Esophagus mucosa (tissue), 1 donor: ENCODE measurements at regions not wholly inside any gene's neighbourhood (a gene's known extent, or its start where the extent isn't known, plus 50 kb on each side); places are given as distances from the start of the nearest gene placed in this dataset.

Source experiments
- ATAC-seq: fragments of 200-7000 bp; cut with Tn5 transposase; one replicate; pipeline ENCODE4 v1.9.1; 2020
- donor health status: DM: yes; HTN: yes; CAD: no.

DNA sequence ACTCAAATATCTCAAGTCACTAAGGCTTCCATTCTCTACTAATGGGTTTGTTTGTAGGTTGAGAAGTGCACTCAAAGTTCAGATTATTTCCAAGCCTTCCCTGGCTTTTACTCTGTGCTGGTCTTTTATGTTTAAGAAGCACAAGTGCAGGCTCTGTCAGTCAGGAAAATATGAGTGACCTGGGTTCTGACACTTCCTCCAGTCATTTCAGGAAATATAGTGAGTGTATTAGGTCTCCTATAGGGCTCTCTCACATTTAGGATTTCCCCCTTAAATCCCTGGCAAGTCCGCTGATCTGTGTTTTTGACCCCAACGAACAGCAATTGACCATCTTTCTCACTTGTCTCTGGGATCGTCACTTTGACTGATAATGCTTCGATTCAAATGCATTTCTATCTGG lies 210.2 kb downstream of the ARPP21 start:
- no peak for ATAC-seq

DNA sequence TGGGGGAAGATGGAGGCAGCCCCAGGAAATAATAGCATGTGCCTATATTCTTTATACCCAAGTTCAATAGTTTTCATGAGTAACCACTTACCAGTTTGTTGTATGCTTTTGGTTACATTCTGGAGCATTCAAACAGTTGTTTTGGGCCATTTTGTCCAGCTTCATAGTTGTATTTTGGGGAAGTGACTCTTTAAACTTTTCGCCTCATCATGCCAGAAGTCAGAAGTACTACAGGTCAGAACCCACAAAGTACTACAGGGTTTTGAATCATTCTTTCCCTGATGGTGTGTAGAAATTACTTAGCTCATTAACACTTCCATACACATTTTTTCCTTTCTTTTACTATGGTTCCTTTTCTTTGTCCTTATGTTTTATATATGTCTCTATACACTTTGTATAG lies 210.6 kb downstream of the ARPP21 start:
- ATAC-seq, result no peak

DNA sequence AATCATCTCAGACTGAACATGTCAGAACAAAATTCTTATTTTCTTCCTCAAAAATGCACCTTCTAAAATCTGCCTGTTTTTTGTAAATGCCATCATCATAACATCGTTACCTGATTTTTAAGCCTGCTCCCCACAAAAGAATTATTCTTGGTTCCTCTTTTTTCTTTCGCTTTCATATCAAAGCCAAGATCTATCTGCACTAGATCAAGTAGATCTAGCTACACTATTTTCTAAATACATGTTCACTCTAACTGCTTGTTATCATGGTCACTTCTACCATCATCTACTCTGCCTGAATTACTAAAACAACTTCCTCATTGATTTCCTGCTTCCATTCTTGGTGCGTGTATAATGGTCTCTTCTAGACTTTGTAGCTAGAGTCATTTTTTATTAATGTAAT lies 217.7 kb downstream of the ARPP21 start:
- ATAC-seq, result no peak

DNA sequence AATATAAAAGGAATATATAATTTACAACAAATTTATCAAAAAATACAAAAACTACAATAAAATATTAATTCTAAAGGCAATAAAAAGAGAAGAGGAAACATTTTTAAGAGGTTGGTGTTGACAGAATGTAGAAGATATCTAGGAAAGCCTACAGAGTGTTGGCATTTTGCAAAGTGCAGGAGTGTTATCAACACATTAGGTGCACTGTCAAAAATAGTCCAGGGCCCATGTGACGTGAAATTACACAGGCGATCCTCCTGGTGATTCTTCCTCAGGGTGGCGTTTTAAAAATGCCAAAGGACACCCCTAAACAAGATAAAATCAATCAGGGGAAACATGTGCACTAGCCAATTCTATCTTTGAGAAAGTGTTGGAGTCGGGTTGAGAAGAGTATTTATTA lies 222.7 kb downstream of the ARPP21 start:
- no peak for ATAC-seq

DNA sequence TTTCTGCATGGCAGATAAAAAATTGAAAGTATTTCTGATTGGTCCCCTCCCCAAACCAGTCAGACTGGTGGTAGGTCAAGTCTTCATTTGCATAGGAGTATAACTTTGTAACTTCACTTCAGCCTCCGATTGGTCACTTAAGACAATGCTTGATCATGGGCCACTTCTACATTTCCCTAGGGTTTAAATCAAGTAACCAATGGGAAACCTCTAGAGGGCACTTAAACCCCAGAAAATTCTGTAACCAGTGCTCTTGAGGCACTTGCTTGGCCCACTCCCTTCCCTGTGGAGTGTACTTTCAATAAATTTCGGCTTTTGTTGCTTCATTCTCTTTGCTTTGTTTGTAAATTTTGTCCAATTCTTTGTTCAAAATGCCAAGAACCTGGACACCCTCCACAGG lies 225.5 kb downstream of the ARPP21 start:
- ATAC-seq, result no peak

DNA sequence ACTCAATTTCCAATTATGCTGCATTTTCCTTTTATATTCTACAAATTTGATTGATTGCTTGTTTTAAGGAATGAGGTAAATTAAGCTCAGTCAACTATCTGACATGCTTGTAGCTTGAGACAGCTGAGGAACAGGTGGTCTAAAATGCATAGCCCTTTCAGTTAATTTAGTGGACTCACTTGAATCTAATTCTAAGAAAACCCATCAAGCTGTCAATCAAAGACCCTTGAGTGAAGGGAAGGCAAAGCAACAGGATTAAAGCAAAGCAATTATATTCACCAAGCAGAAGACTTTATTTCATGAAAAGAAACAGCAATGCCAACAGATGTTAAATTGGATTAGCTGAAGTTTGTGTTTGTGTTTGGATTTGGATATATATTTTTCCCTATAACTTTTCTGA lies 228.5 kb downstream of the ARPP21 start:
- no peak for ATAC-seq

DNA sequence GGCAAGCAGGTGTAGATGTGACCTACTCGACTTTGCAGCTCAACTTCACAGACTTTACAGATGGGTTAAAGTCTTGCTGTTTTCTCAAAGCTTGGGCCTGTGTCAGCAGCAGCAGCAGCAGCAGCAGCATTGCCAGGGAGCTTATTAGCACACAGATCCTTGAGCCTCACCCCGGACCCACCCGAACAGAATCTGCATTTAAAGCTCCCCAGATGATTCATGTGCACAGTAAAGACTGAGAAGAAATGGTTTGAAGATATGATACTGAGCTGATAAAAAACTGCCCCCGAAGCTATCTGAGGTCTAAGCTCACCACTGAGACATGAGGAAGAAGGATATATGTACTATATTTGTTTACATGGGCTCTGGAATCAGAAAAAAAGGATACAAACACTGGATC lies 231.7 kb downstream of the ARPP21 start:
- no peak for ATAC-seq

DNA sequence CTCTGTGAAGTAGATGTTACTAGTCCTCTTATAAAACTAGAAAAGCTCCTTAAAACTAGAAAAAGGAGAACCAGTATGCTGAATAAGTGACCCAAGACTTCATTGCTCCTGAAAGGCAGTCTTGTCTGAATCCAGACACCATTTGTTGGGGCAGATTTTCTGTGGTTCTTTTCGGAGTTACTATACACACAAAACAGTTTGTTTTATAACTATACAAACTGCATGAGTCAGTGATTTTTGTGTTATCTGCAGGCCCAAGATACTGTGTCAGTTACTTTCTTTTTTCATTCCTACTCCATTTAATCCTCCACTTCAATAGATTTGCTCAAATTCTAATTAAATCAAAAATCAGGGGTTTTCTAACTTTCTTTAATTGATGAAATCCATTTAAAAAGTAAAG lies 244.6 kb downstream of the ARPP21 start:
- no peak for ATAC-seq

DNA sequence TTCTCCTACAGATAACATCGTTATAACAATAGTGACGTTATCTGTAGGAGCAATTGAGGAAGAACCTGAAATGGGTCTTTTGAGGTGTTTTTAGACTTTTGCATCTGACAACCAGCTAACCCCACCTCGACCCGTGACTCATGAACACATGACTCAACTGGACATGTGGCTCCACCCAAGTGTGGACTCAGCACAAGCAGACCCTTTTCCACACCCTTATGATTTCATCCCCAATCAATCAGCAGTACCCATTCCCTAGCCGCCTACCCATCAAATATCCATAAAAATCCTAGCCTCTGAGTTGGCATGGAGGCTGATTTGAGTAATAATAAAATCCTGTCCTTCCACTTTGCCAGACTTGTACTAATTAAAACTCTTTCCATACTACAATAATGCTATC lies 255.4 kb downstream of the ARPP21 start:
- no peak for ATAC-seq

DNA sequence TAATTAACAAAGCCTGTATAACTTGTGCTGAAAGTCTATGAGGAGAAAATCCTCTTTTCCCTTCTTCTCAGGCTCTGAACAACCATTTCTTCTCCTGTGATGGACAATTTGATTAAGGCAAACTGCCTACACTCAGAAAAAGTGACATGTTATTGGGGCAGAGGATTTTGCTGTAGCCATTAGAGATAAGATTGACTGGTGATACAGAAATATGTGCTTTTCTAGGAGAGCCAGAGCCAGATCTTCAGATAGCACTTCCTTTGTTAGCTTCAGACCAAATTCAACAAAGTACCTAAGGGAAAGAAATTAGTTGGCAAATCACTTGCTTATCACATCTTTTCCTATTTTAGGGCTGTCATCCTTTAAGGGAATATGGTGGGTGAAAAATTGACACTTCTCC lies 259.9 kb downstream of the ARPP21 start:
- ATAC-seq, result no peak

DNA sequence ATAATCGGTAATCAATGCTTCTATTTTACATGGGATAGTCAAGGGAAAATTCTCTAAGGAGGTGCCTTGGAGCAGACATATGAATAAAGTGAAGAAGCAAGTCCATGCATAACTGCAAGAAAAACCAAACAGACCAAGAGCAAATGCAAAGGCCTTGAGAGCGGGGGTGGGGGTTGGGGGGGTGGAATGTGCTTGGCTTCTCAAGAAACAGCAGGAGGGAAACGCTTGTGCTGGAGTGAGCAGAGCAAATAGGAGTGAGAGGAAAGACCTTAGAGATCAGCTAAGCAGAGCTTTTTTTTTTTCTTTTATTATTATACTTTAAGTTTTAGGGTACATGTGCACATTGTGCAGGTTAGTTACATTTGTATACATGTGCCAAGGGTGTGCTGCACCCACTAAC lies 260.8 kb downstream of the ARPP21 start:
- no peak for ATAC-seq

DNA sequence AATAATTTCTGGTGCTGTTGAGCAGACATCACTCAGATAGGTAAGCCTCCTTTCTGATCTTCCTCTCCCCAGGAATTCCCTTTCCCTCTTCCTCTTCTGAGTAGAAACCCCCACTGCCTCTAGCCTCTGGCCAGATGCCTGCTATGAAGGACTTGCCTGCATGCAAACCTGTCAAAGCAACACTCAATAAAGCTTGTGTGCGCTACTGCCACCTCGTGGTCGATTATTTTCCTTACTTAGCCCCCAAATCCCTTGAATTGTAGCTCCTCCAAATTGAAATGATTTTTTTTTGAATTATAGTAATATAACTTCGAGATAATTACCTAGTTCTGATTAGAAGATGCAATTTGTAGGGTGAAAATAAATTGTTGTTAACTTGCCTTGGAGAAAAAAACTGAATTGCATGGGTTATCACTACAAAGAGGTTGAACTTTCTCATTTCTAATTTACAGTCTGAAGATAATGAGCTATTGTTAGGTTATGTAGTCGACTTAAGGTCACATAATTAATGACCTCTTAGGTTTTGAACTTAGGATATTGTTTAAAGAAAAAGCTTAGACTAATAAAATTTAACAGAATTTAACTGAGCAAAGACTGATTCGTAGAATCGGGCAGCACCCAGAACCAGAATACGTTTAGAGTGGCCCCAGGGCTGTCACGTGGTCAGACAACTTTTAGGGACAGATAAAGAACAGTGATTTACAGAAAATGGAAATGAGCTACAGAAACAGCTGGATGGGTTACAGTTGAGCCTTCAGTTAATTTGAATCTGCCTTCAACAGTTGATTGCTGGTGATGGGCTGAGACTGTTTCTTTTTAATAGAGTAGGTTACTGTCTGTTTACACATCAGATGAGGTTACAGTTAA lies 269.3 kb downstream of the ARPP21 start:
- ATAC-seq, result no peak

DNA sequence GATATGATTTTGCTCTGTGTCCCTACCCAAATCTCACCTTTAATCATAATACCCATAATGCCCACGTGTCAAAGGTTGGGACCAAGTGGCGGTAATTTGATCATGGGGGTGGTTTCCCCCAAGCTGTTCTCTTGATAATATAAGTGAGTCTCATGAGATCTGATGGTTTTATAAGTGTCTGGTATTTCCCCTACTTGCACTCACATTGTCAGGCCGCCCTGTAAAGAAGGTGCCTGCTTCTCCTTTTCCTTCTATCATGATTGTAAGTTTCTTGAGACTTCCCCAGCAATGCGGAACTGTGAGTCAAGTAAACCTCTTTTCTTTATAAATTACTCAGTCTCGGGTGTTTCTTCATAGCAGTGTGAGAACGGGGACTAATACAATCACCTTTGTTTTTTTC lies 279.8 kb downstream of the ARPP21 start:
- no peak for ATAC-seq

DNA sequence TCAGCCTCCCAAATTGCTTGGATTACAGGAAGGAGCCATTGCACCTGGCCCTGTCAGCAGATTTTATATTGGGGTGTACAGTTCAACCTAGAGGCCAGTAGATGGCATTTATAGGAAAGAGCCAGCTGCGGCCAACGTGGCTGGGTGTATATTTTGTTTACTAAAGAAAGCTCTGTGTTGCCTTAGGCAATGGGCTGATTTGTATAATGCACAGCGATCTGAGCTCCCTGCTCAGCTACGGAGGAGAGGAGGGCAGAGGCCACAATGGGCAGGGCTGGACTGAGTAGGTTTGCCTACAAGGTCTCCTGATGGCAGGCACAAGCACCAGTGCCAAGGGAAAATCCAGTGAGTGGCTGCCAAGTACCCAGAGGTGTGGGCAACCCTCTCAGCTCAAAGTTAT lies 282.4 kb downstream of the ARPP21 start:
- ATAC-seq, result no peak

DNA sequence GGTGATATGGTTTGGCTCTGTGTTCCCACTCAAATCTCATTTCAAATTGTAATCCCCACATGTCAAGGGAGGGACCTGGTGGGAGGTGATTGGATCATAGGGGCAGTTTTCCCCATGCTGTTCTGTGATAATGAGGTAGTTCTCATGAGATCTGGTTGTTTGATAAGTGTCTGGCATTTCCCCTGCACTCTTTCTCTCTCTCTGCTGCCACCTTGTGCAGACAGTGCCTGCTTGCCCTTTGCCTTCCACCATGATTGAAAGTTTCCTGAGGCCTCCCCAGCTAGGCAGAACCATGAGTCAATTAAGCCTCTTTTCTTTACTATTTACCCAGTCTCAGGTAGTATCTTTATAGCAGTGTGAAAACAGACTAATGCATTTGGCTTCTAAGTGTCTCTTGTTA lies 284.7 kb downstream of the ARPP21 start:
- peak; percentile 31 for ATAC-seq

DNA sequence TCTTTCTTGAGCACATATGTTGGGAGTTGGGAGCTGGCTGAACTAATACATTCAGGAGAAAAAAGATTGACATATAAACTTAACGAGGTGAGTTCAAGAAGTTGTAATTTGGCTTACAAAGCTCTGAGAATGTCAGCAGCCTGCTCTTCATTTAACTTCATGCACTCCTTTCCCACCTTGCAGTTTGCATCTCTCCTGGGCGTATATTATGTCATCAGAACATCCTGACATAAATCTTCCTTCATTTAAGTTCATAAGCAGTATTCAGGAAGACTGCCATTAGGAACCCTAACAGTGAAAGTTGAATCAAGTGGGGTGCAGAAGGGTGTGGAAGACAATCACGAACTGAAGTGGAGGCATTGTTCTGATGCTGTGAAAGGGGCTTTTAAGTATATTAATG lies 288.1 kb downstream of the ARPP21 start:
- no peak for ATAC-seq

DNA sequence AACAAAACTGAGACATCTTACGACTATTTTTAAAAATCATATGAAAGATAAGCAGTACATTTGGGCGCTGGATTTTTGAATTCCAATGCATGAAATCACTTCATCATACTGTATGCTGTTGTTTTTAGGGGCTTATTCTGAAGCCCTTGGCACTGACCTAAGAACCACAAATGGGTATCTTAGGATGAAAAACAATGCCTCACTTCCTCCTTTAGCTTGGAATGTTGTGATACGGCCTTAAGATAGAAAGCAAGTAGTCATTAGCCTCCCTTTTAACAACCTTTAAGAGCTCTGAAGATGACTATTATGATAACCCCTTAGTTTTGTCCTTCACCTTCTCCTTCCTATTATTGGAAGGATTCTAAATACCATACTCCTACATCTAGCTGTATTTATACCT lies 289.8 kb downstream of the ARPP21 start:
- no peak for ATAC-seq

DNA sequence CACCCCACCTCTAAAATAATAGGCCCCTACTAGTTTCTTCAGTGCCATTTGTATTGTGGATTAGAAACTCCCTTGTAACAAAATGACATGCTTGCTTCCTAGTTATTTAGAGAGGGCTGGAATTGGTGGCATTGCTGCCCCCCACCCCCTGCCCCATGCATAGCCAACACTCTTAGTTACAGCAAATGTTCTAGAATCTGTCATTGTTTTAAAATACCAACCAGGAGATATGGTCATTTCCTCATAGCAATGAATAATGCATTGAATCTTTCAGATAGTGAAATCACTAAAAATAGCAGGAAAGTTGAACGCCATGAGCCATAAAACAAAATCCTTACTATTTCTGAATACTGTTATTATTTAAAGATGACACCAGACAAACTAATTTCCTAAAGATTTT lies 292.5 kb downstream of the ARPP21 start:
- no peak for ATAC-seq

DNA sequence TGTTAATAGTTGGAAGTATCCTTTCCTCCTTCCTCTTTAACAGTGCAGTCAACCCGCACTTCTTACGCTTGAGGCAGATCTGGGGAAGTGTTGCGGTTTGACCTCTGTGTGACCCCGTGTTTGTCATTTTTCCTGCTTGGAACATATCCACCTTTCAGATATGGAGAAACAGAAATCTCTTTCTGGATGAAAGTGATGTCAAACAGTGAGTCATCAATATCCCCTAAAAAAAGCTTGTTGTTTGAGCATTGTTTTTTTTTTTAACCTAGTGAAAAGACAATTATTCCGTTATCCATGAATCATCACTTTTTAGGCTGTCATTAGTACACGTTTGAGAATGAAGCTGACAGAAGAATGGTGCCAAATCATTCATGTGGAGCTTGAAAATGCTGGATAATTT lies 293.7 kb downstream of the ARPP21 start:
- ATAC-seq, result peak; percentile 31

DNA sequence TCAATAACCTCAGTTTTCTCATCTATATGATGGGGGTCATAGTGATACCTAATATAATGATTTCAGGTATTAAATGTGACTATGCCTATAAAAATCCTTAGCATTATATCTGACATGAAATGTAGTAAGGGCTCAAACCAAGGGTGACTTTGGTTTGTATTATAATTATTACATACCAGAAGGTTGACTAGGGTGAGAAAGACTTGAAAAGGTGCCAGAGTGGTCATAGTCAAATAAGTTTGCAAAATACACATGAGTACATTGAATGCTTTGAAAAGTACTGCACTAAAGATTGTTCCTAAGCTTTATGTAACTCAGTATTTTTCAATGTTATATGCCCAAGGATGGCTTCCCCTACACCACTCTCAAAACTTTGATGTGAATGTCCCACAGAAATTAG lies 297.2 kb downstream of the ARPP21 start:
- no peak for ATAC-seq

DNA sequence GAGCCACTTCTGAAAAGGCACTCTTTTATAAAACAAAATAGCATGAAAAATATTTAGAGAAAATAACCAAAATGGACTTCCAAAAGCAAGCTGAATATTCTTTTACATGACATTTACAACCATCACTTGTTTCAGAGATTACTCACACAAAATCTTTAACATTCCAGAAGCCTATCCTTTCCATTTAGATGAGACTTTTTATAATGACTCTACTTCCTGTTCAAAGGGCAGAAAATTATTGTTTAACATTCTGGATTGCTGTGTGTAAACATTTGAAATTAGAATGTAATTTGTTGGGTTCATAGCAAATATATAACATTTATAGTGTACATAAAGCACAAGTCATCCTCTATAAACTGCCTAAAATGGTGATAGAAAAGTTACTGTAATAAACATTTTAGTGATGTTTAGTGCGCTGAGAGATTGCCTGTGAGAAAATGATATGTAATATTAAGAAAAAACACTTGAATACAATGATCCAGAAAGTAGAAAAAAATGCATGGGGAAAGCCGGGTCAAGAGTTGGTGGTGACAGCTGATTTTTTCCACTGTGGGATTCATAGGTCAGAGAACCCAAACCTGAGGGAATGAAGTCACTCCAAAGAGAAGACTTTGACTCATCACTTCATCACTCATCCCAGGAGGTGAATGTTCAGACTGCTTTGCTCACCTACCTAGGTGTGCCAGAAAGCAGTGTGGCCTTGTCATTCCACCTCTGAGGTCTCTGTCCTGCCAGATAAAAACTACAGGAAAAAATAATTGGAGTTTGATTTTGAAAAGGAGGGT lies 305.8 kb downstream of the ARPP21 start:
- no peak for ATAC-seq

DNA sequence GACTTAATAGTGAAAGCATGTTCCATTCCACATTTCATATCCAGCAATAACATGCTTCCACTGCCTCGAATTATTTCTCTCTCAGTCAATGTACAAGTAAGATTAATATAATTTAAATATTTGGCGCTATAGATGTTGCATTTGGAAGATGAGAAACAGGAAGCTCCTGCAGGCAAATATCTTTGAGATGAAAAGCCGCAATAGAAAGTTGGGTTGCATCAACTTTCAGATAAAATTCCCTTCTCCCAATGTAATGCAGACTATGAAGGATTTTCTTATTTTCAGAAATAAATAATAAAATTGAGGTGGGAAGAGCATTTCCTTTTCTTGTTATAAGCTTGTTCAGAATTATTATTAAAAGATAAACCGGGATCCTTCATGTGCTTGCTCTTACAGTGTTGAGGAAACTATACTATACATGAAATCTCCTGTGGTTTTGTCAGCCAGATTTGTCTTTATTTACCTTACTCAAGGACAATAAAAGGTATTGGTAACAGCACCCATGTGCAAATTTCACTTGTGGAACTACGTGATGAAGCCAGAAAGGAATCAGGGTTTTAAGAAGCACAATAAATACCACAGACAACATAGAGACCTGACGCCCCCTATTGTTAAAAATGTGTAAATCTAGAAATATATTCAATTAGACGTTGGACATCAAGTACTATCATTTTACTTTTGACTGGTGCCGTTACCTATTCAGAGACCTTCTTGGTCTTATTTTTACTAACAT lies 307.0 kb downstream of the ARPP21 start:
- no peak for ATAC-seq

DNA sequence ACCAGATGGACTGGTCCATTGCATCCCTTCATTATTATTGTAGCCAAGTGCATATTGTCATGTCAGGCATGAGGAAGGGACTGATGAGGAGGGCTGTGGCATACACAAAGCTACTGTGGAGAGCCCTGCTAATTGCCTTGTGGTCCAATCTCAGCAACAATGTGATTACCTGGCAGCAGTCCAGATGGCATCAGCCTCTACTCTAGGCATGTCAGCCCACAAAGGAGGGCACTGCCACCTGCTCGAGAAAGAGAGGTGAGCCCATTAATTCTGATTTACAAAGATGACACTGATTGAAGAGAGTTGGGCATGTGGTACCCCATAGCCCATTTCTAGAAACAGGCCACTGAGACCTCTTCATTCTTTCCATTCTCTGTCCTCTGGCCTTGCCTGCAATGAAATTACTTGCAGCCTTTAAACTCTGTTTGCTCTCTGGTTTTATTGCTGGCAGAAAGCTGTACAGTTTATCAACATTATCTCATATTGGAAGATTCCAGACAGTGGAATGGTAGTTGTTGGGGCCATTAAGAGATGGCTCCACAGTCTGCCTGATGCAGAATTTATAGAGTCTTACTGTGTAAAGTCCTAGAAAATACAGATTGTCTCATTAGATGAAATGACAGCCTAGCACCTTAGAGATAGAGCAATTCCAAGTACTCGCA lies 307.7 kb downstream of the ARPP21 start:
- ATAC-seq, result no peak
